ENCODE measurements at regions not wholly inside any gene's neighbourhood (a gene's known extent, or its start where the extent isn't known, plus 50 kb on each side); places are given as distances from the start of the nearest gene placed in this dataset.

- ATAC-seq: no peak
- Mint-ChIP-seq H3K4me3 (peak overlapping the region in 1 of 2 donors; percentile 49), H3K4me1 (peaks cover 95% of the 10 kb centered on the region), H3K27ac (peak overlapping the region in 1 of 2 donors; percentile 1), H3K27me3 (no peaks in the 10 kb centered on the region), H3K9me3 (peaks cover 25% of the 10 kb centered on the region in 2 donors)
- DNase-seq: no peak
Observed at GRCh38 chr1:235006816-235007215, 121.8 kb downstream of the TOMM20 start.

GRCh38 chr1:235006132-235006721 lies 122.4 kb downstream of the TOMM20 start:
- H3K27me3 Mint-ChIP-seq: no peaks in the 10 kb centered on the region
- no peak overlapping the region for H3K27ac Mint-ChIP-seq
- peak overlapping the region; percentile 38 to 52 for H3K4me3 Mint-ChIP-seq
- peak; percentile 61 for ATAC-seq
- H3K9me3 Mint-ChIP-seq: peaks cover 25% of the 10 kb centered on the region in 2 donors
- peaks cover 93% of the 10 kb centered on the region for H3K4me1 Mint-ChIP-seq
- peak in 1 of 2 donors; percentile 56 for DNase-seq

- peaks cover 25% of the 10 kb centered on the region in 2 donors for H3K9me3 Mint-ChIP-seq
- H3K4me3 Mint-ChIP-seq: peak overlapping the region in 1 of 2 donors; percentile 34
- no peak for DNase-seq
- H3K4me1 Mint-ChIP-seq: peaks cover 80% of the 10 kb centered on the region
- no peaks in the 10 kb centered on the region for H3K27me3 Mint-ChIP-seq
- ATAC-seq: no peak
- peak overlapping the region in 1 of 2 donors; percentile 22 for H3K27ac Mint-ChIP-seq
Observed at GRCh38 chr1:235004840-235005391, 123.7 kb downstream of the TOMM20 start.

- ATAC-seq (no peak), DNase-seq (no peak)
- no peaks in the 10 kb centered on the region for H3K27me3 Mint-ChIP-seq
- peaks cover 74% of the 10 kb centered on the region for H3K4me1 Mint-ChIP-seq
- H3K4me3 Mint-ChIP-seq: no peak overlapping the region
- no peak overlapping the region for H3K27ac Mint-ChIP-seq
- H3K9me3 Mint-ChIP-seq: peaks cover 19 to 25% of the 10 kb centered on the region in 2 donors
Observed at GRCh38 chr1:235004276-235004675, 124.4 kb downstream of the TOMM20 start.

- DNase-seq (no peak), ATAC-seq (no peak)
- H3K9me3 Mint-ChIP-seq: peaks cover 6 to 14% of the 10 kb centered on the region in 2 donors
- no peaks in the 10 kb centered on the region for H3K27me3 Mint-ChIP-seq
- H3K27ac Mint-ChIP-seq: no peak overlapping the region
- H3K4me1 Mint-ChIP-seq: peaks cover 71% of the 10 kb centered on the region
- no peak overlapping the region for H3K4me3 Mint-ChIP-seq
Observed at GRCh38 chr1:235002706-235003300, 125.8 kb downstream of the TOMM20 start.

- DNase-seq: no peak
Observed at GRCh38 chr1:234999513-234999940, 129.1 kb downstream of the TOMM20 start.

GRCh38 chr1:234997896-234998741 lies 130.5 kb downstream of the TOMM20 start:
- peaks cover 44% of the 10 kb centered on the region for H3K4me1 Mint-ChIP-seq
- no peaks in the 10 kb centered on the region for H3K27me3 Mint-ChIP-seq
- ATAC-seq (no peak), DNase-seq (no peak)
- no peaks in the 10 kb centered on the region for H3K9me3 Mint-ChIP-seq
- H3K27ac Mint-ChIP-seq: peak overlapping the region in 1 of 2 donors; percentile 21
- no peak overlapping the region for H3K4me3 Mint-ChIP-seq

More at GRCh38 chr1:234999513-234999940, 129.1 kb downstream of the TOMM20 start:
- H3K4me3 Mint-ChIP-seq: no peak overlapping the region
- no peak overlapping the region for H3K27ac Mint-ChIP-seq
- no peaks in the 10 kb centered on the region for H3K27me3 Mint-ChIP-seq
- ATAC-seq: no peak
- H3K4me1 Mint-ChIP-seq: peaks cover 46% of the 10 kb centered on the region
- peaks cover 5 to 6% of the 10 kb centered on the region in 2 donors for H3K9me3 Mint-ChIP-seq

GRCh38 chr1:234997201-234997895 lies 131.3 kb downstream of the TOMM20 start:
- Mint-ChIP-seq H3K27me3 (no peaks in the 10 kb centered on the region), H3K4me3 (no peak overlapping the region), H3K27ac (no peak overlapping the region), H3K9me3 (no peaks in the 10 kb centered on the region), H3K4me1 (peaks cover 37% of the 10 kb centered on the region)
- ATAC-seq (no peak), DNase-seq (no peak)

GRCh38 chr1:234996245-234996757 lies 132.3 kb downstream of the TOMM20 start:
- Mint-ChIP-seq H3K4me3 (no peak overlapping the region), H3K27me3 (no peaks in the 10 kb centered on the region), H3K27ac (no peak overlapping the region), H3K4me1 (peaks cover 35% of the 10 kb centered on the region), H3K9me3 (peaks cover 2 to 3% of the 10 kb centered on the region in 2 donors)
- DNase-seq (no peak), ATAC-seq (no peak)

GRCh38 chr1:234994436-234995295 lies 134.0 kb downstream of the TOMM20 start:
- no peak for DNase-seq
- H3K27ac Mint-ChIP-seq: peak overlapping the region; percentile 2 to 13

GRCh38 chr1:234992065-234992464 lies 136.6 kb downstream of the TOMM20 start:
- peak; percentile 41 for ATAC-seq
- peak overlapping the region in 1 of 2 donors; percentile 17 for H3K27ac Mint-ChIP-seq

More at GRCh38 chr1:234994436-234995295, 134.0 kb downstream of the TOMM20 start:
- Mint-ChIP-seq H3K4me1 (peaks cover 51% of the 10 kb centered on the region), H3K27me3 (no peaks in the 10 kb centered on the region), H3K9me3 (peaks cover 5 to 7% of the 10 kb centered on the region in 2 donors), H3K4me3 (no peak overlapping the region)
- no peak for ATAC-seq

GRCh38 chr1:234990874-234991801 lies 137.5 kb downstream of the TOMM20 start:
- ATAC-seq: no peak
- Mint-ChIP-seq H3K9me3 (peaks cover 5 to 7% of the 10 kb centered on the region in 2 donors), H3K27ac (peak overlapping the region in 1 of 2 donors; percentile 59), H3K4me3 (peak overlapping the region; percentile 43 to 69), H3K27me3 (no peaks in the 10 kb centered on the region), H3K4me1 (peaks cover 68% of the 10 kb centered on the region)
- no peak for DNase-seq

More at GRCh38 chr1:234992065-234992464, 136.6 kb downstream of the TOMM20 start:
- H3K27me3 Mint-ChIP-seq: no peaks in the 10 kb centered on the region
- DNase-seq: no peak
- H3K4me3 Mint-ChIP-seq: no peak overlapping the region
- H3K4me1 Mint-ChIP-seq: peaks cover 61% of the 10 kb centered on the region
- peaks cover 5 to 7% of the 10 kb centered on the region in 2 donors for H3K9me3 Mint-ChIP-seq

- Mint-ChIP-seq H3K27me3 (no peaks in the 10 kb centered on the region), H3K4me1 (peaks cover 75% of the 10 kb centered on the region), H3K27ac (peak overlapping the region; percentile 45 to 59)
Observed at GRCh38 chr1:234990328-234990675, 138.3 kb downstream of the TOMM20 start.

More at GRCh38 chr1:234990328-234990675, 138.3 kb downstream of the TOMM20 start:
- no peak for DNase-seq
- no peak for ATAC-seq
- peaks cover 5 to 7% of the 10 kb centered on the region in 2 donors for H3K9me3 Mint-ChIP-seq
- peak overlapping the region; percentile 43 to 69 for H3K4me3 Mint-ChIP-seq

Data from stimulated activated naive CD8-positive, alpha-beta T cell treated with anti-CD3 and anti-CD28 coated beads, Interleukin-15, amount 100 ng/mL, for 72 hours (primary cell).